ENCODE measurements at regions not wholly inside any gene's neighbourhood (a gene's known extent, or its start where the extent isn't known, plus 50 kb on each side); places are given as distances from the start of the nearest gene placed in this dataset.
"Not testable (repeated sequence)": the region's sequence is repeated elsewhere in the genome, so short reads cannot be mapped to it uniquely, and the experiment has no call there.

DNA sequence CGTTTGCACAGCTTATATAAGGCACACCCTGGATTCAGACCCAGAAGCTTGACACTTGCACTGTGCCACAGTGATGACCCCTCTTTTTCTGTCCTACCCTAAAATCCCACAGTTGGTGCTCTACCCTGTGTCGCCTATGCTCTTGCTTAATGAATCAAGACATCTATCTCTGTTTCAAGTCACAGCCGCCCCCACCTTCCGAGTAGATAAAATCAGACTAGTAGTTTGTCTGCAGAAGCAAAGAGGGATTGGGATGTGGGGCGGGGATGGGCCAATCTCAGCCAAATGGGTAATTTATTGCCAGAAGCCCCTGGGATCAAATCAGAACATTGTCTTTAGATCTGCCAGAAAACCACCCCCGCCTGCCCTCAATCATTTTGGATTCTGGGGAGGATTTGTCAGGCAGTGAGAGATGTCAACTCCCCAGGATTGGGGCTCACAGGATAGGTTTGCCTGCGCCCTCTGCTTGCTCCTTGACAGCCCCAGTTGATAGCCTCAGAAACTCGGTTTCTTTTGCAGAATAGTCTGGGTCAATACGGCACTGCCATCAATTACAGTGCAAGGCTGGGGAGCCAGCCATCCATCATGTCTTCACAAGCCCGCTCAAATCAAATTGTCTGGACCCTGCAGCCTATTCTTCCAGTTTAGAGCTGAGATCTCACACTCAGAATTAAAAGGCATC is 520.8 kb downstream of the GRIN2A start:
- no peak for DNase-seq

DNA sequence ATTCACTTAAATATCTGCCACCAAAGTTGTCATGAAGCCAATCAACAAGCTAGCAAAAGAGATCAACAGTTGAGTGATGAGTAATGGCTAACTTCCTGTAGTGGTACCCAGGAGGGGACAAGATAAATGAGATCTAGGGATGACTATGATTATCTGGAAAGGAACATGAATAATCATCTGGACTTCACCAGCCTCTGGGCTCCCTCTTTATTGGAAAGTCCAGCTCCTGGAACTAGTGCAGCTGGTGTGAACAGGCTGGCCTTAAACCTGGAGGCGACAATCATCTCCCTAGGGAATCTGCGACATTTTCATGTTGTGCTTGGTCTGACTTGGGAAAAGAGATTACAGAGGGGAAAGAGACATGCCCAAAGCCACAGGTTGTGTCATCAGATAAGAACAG is 518.6 kb downstream of the GRIN2A start:
- DNase-seq: no peak

DNA sequence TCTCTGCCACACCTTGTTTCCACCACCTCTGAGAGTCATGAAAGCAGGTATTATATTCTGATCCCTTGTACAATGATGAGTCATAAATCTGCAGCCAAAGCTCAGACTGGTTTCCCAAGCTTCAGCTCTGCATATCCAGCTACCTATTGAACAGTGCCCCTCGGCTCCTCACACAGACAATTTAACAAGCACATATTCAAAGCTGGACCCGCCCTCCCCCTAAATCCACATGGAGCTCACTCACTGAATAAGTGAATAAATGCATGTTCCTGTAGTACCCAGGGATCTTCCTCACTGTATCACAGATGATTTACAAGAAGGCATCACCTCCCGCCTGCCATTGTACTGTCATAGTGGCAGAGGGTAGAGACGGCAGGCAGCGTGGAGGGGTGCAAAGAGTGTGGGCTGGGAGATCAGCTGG is 516.4 kb downstream of the GRIN2A start:
- no peak for DNase-seq

DNA sequence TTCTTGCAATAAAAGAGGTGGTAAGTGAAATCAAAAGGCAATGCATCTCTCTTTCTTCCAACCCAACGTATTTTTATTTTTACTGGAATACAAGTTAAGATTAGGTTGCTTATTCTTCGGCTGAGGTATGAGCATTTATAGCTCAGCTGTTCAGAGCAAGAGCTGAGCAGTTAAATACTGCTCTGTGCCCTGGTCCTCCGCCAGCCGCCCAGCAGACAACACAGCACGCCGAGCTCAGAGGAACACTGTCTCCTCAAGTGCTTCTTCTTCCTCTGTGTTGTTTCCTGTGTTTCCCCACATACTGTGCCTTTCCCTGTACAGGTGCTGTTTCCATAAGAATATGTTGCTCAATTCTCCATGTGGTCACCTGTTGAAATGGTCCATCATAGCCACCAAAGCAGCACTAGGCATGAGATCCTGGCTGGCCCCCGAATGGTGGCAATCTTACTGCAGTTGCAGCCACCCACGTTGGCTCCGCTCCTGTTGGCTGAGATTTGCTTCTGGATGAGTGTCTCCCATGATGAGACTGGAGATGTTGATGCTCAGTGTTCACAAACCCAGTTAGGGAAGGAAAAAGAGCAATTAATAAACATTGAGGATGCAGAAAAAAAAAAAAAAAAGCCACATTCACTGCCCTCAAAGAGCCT is 515.3 kb downstream of the GRIN2A start:
- DNase-seq: no peak

DNA sequence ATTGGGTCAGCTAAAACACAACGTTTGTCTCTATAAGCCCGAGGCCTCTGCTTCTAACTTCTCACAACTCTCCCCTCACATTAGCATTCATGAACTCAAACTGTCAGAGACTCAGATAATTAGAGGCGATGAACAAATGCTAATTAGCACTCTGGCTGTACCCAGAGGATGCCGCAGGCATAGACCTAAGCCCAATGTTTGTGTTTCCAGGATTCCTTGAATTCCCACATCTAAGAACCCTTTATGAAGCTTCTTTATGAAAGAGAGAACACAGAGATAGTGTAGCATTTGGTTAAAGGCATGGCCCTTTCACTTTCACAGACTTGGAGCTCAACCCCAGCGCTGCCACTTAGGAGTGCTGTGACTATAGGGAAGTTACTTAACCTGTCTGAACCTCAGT is 512.2 kb downstream of the GRIN2A start:
- DNase-seq: no peak

DNA sequence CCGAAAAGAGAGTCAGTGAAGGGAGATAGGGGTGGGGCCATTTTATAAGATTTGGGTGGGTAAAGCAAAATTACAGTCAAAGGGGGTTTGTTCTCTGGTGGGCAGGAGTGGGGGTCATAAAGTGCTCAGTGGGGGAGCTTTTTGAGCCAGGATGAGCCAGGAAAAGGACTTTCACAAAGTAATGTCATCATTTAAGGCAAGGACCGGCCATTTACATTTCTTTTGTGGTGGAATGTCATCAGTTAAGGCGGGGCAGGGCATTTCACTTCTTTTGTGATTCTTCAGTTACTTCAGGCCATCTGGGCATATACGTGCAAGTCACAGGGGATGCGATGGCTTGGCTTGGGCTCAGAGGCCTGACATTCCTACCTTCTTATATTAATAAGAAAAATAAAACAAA is 511.6 kb downstream of the GRIN2A start:
- DNase-seq: not testable (repeated sequence)

DNA sequence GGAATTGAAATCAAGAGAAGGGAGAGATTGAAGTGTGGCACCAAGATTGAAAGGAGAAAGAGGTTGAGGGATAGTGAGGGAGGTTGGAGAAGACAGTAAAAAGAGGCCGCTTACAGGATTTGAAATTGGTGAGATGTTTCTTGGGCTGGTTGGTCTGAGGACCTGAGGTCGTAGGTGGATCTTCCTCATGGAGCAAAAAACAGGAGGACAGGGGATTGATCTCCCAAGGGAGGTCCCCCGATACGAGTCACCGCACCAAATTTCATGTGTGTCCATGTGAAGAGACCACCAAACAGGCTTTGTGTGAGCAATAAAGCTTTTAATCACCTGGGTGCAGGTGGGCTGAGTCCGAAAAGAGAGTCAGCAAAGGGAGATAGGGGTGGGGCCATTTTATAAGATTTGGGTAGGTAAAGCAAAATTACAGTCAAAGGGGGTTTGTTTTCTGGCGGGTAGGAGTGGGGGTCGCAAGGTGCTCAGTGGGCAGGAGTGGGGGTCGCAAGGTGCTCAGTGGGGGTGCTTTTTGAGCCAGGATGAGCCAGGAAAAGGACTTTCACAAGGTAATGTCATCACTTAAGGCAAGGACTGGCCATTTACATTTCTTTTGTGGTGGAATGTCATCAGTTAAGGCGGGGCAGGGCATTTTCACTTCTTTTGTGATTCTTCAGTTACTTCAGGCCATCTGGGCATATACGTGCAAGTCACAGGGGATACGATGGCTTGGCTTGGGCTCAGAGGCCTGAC is 505.5 kb downstream of the GRIN2A start:
- not testable (repeated sequence) for DNase-seq

DNA sequence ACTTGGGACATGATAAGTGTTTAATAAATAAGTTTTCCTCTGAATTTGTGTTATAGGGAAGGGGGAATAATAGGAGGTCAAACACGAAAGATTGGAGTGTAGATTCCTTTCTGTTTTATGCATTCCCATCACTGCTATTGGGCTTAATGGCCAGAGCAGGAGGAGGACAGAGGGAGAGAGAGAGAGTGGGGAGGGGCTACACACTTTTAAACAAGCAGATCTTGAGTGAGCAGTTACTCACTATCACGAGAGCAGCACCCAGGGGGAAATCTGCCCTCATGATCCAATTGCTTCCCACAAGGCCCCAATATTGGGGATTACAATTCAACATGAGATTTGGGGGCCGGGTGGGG is 505.0 kb downstream of the GRIN2A start:
- no peak for DNase-seq

DNA sequence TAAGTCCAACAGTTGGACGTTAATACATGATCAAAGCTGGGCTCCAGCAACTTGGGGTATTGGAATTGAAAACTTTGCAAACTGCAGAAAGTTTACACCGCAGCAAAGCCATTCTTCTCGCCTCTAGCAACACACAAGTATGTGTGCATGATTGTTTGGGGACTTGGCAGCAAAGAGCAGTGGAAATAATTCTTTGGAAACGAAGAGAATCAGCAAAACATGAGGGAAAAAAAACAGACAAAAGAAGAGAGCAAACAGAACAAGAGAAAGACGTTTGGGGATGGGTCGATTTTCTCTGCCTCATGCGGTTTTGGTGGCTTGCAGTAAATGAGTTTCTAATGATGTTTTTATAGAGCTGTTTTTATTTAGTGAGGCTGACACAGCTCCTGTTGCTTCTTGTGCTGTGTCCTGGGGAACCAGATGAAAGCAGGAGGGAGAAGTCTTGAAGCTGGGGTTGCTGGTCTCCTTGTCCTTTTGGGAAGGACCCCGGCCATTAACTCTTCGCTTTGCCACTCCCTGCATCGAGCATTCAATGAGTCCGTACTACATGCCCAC is 502.9 kb downstream of the GRIN2A start:
- no peak for DNase-seq

DNA sequence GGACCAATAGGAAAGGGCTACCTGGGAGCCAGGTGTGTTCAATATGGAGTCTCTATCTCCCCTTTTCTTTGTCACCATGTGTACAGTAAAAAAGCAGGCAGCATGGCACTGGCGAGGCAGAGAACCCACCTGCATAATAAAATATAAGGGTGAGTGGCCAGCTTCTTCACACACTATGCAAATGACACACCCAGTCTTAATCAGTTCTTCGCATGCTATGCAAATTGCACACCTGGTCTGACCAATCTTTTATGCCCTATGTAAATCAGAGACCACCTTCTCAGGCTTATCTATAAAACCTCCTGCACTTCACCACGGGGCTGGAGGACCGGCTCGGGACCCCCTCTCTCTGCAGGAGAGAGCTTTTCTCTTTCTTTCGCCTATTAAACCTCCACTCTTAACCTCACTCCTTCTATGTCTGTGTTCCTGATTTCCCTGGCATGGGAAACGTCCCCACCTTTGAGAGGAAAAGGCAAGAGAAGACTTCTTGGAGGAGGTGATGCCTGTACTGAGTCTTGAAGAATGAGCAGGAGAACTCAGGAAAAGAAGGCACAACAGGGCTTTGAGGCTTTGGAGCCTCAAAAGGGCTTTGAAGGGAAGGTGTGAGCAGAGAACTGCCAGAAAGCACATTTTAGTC is 502.1 kb downstream of the GRIN2A start:
- no peak for DNase-seq

DNA sequence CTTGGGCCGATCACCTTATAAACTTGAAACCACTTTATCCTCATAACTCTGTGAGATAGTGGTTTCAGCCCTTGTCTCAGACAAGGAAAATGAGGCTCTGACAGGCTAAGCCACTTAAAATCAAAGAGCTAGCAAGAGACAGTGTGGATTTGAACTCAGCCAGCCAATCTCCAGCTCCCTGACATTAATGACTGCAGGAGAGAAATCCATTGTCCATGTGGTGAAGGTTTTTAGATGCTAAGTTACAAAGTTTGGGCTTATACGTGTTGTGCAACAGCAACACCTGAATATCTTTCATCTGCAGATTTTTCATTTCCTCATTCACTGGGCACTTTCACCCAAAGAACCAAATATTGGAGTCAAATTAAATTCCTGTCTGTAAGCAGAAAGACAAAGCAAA is 501.3 kb downstream of the GRIN2A start:
- DNase-seq: no peak

DNA sequence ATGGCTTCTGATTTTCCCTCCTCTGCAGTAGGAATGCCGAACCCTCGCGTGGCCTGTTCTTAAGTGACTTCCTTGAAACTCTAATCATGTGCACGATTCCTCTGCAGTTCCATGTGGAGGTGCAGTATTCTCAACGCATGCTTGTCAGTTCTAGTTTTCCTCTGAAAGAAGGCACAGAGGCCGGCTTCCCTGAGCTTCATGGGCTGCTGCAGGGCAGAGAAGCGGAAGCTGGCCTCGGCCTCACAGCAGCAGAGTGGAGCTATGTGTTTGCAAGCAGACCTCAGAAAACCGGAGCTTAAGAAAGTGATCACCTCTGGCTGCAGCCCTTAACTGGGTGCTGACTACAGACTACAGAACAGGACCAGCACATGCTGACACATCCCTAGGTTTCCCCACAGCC is 500.7 kb downstream of the GRIN2A start:
- no peak for DNase-seq

DNA sequence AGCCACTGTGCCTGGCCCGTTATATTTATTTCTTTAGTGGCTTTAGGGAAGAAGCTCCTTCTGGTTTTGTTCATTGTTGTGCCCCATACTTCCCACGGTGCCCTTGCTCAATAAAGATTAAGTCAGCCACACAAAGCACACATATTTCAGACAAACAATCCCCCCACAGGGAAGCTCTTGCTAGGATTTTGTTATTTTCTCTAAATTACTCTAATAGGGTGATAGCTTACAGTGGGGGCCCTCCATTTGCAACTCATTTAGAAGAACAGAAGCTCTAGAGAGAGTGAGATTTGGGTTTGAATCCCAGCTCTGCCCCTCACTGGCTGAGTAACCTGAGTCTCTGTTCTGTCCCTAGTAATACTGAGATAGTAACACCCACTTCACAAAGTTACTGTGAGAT is 499.9 kb downstream of the GRIN2A start:
- DNase-seq: no peak

DNA sequence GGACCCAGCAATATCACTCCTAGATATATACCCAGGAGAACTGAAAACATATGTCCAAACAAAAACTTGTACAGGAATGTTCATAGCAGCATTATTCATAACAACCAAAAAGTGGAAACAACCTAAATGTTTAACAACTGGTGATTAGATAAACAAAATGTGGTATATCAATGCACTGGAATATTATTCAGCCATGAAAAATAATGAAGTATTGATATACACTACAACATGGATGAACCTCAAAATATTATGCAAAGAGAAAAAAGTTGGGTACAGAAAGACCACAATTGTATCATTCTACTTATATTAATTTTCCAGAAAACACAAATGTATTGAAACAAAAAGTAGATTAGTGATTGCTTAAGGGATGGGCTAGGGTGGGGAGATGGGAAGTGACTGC is 498.6 kb downstream of the GRIN2A start:
- no peak for DNase-seq

DNA sequence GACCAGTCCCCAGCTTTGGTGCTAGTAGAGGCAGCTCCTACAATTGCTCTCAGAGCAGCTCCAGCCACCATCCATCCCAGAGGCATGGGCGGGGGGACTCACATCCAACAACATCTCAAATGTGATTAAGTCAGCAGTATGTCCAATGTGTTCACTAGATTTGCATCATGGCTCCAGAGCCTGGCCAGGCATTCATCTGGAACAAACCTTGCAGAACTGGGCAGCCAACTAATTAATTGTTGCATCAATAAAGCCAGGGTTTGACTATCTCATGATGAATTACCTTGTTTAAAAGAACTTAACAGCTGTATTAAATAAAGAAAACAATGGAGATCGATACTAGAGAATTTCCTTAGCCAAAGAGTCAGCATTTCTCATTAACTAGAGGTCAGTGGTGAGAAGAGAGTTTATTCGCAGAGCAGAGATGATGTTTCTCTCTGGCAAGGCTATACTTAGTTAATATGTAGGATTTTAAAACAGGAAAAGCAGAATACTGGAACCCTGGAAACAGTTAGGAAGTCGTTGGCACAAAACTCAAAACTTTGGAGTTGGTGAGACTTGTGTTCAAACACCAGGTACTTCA is 494.4 kb downstream of the GRIN2A start:
- DNase-seq: no peak

DNA sequence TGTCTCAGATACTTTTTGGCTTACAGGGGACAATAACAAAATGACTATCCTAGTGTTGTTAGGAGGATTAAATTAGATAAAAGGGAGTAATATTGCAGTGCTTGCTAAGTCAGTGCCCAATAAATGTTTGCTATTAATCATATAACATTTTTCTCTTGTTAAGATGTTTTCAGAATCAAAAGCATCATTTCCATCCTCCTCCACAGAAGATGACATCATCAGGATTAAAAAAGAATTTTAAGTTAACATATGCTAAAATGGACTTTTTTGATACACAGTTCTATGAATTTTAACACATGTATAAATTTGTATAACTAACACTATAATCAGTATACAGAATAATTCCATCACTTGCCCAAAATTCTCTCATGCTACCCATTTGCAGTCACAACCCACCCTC is 492.6 kb downstream of the GRIN2A start:
- no peak for DNase-seq

DNA sequence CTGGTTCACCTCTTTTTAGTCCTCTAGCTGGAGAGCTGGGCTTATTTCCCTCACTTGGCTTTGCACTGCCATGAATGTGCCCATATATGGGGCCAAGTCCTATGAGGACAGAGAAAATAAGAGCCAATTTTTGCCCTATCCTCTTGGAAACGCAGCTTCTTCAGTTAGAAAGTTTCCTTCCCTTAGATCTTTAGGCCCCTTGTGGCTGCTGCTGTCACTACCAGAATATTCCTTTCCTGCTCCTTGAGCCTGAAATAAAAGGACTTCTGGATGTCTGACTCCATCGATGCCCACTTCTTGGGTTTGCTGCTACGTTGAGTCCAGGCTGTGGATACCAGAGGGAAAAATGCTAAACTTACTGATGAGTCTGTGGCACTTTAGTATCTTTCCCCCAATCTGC is 487.1 kb downstream of the GRIN2A start:
- DNase-seq: no peak
